ENCODE measurements at regions not wholly inside any gene's neighbourhood (a gene's known extent, or its start where the extent isn't known, plus 50 kb on each side); places are given as distances from the start of the nearest gene placed in this dataset.
A peak's percentile ranks its signal among the peaks of the same experiment; 100 is the strongest.

DNA sequence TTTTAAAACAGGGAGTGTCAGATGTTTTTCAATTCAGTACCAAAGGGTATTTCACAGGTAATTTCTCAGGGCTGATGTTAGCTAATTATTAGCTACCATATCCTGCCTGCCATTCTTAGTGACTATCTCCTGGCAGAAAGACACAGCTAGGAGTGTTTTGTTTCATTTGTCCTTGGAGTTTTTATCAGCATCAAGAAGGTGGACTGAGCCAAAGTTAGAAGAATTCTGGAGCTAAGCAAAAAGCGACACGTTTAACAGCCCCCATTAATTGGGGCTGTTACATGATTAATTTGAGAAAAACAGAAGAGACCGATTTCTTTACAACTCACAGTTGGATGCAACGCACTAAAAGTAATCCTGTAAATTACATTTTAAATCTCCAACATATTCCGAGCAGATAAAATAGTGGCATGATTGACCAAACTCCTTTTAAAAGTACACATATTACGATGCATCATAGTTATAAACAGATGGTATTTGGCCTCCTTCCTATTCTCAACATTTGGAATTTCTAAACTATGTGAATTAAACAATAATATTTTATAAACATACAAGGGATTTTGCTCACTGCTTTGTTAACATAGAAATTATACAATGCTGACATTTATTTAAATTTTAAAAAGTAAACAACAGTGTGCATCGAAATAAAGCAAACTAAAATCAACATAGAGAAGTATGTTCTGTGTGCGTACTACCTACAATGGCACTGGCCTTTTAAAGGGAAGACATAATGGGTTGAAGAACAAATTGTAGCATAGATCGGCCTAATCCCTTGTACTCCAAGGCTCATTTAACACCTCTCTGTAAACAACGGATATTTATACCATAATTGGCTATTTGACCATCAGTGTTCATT lies 585.1 kb downstream of the ZEB2 start:
- FAIRE-seq (no peak), ATAC-seq (peak; percentile 69 to 84 (median 80)), DNase-seq (peak in 1 of 6 donors; percentile 11)
- peaks cover 0 to 23% (median 19%) of the 10 kb centered on the region in 3 donors for H3K4me1 ChIP-seq
- no peaks in the 10 kb centered on the region for H3K9me3 ChIP-seq
- WGBS, 2 donors, result 20% methylated on average over 10 of the region's 10 CpGs
- TF ChIP-seq, protein P1, sequence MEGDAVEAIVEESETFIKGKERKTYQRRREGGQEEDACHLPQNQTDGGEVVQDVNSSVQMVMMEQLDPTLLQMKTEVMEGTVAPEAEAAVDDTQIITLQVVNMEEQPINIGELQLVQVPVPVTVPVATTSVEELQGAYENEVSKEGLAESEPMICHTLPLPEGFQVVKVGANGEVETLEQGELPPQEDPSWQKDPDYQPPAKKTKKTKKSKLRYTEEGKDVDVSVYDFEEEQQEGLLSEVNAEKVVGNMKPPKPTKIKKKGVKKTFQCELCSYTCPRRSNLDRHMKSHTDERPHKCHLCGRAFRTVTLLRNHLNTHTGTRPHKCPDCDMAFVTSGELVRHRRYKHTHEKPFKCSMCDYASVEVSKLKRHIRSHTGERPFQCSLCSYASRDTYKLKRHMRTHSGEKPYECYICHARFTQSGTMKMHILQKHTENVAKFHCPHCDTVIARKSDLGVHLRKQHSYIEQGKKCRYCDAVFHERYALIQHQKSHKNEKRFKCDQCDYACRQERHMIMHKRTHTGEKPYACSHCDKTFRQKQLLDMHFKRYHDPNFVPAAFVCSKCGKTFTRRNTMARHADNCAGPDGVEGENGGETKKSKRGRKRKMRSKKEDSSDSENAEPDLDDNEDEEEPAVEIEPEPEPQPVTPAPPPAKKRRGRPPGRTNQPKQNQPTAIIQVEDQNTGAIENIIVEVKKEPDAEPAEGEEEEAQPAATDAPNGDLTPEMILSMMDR (IDR thresholded peaks at IDR 0.05), result no peak
- H3K36me3 ChIP-seq, result no peaks in the 10 kb centered on the region
- peak overlapping the region in 1 of 4 donors; percentile 0 for H3K4me3 ChIP-seq
- no peaks in the 10 kb centered on the region for H3K27me3 ChIP-seq
- peak overlapping the region in 2 of 4 donors; percentile 20 to 70 for H3K27ac ChIP-seq
- intact Hi-C loops (cut with DNase I), result no loop called here

DNA sequence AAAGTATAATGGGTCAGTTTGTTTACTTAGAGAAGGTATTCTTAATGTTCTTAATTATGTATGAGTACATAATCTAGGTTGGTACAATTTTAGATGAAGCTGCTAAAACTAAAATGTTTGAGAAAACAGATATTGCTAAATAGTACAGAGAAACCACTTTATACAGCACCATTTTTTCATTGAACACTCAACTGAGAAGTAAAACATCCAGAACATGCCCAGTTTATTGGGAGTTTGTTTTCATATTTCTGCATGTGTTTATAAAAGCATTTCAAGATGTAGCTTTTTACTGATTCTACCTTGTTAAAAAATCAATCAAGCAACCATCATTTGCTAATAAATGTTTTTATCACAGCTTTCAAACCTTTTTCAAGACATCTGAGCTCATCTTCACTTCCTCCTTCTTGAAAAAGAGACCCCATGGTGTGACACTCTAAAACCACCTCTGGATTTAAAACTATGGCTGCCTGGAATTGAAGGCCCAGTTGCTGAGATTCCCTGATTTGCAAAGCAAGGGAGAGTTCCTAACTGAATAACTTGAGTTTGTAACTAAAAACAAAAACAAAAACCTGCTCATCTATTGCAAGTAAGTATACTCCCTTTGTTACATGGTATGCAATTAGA lies 585.9 kb downstream of the ZEB2 start:
- DNase-seq (no peak), FAIRE-seq (no peak), ATAC-seq (no peak)
- Histone ChIP-seq H3K36me3 (no peaks in the 10 kb centered on the region), H3K27ac (peak overlapping the region in 2 of 4 donors; percentile 20 to 70), H3K27me3 (no peaks in the 10 kb centered on the region), H3K4me1 (peaks cover 0 to 23% (median 19%) of the 10 kb centered on the region in 3 donors), H3K4me3 (no peak overlapping the region), H3K9me3 (no peaks in the 10 kb centered on the region)
- TF ChIP-seq, protein P1 (IDR thresholded peaks at IDR 0.05), result no peak
- intact Hi-C loops (cut with DNase I), result no loop called here

DNA sequence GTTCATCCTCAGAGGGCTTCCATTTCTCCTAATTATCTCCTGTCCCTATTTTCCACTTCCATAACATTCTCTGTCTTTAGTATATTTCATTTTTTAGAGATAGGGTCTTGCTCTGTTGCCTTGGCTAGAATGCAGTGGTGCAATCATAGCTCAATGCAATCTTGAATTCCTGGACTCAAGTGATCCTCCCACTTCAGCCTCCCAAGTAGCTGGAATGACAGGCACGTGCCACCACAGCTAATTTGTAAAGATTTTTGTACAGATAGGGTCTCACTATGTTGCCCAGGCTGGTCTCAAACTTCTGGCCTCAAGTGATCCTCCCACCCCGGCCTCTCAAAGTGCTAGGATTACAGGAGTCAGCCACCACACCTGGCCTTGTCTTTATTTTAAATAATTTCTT lies 589.0 kb downstream of the ZEB2 start:
- no peak overlapping the region for H3K27ac ChIP-seq
- 89 to 91% methylated on average over 2 of the region's 2 CpGs for WGBS, 2 donors
- peaks cover 0 to 18% (median 16%) of the 10 kb centered on the region in 3 donors for H3K4me1 ChIP-seq
- H3K4me3 ChIP-seq, result no peak overlapping the region
- no peaks in the 10 kb centered on the region for H3K36me3 ChIP-seq
- no peaks in the 10 kb centered on the region for H3K27me3 ChIP-seq
- ATAC-seq, result no peak
- intact Hi-C loops (cut with DNase I), result no loop called here
- H3K9me3 ChIP-seq, result no peaks in the 10 kb centered on the region
- no peak for DNase-seq
- no peak for FAIRE-seq
- TF ChIP-seq, protein P1 (IDR thresholded peaks at IDR 0.05), result no peak

DNA sequence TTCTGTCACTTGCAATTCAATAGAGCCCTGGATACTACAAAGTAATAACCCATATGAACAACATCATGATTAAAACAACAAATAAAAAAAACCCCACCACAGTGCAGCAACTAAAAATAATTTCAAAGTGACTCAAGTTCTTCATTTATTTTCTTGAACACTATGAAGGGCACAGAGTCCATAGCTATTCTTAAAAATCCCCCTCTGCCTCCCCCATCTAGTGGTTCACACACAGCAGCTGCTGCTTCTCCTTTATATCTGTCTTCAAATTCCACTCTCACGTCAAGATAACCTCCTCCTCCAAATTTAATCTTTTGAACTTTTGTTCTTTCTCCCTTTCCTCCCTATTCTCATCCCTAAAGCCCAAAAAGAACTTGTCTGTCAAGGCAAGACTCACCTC lies 591.3 kb downstream of the ZEB2 start:
- TF ChIP-seq, protein P1 (IDR thresholded peaks at IDR 0.05), result no peak
- H3K27ac ChIP-seq, result no peak overlapping the region
- FAIRE-seq (no peak), ATAC-seq (no peak), DNase-seq (no peak)
- intact Hi-C loops (cut with DNase I), result no loop called here
- H3K27me3 ChIP-seq, result no peaks in the 10 kb centered on the region
- no peaks in the 10 kb centered on the region for H3K4me1 ChIP-seq
- WGBS, 2 donors, result 37 to 44% methylated on average over 1 of the region's 1 CpG
- H3K4me3 ChIP-seq, result no peak overlapping the region
- H3K36me3 ChIP-seq, result no peaks in the 10 kb centered on the region
- no peaks in the 10 kb centered on the region for H3K9me3 ChIP-seq

DNA sequence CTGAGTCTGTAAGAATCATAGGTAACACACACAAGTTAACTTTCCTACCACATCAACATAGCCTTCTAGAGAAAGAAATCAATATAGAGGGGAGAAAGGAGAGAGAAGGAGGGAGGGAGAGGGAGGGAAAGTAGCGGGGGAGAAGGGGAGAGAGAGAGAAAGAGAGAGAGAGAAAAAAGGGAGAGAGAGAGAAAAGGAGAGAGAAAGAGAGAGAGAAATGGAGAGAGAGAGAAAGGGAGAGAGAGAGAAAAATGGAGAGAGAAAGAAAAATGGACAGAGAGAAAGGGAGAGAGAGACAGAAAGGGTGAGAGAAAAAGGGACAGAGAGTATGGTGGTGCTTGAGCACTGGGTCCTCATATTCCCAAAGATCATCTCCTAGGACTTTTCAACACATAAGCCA lies 591.7 kb downstream of the ZEB2 start:
- DNase-seq, result no peak
- no peaks in the 10 kb centered on the region for H3K9me3 ChIP-seq
- no peak for FAIRE-seq
- no peak overlapping the region for H3K27ac ChIP-seq
- 92 to 100% methylated on average over 1 of the region's 1 CpG for WGBS, 2 donors
- H3K36me3 ChIP-seq, result no peaks in the 10 kb centered on the region
- no peak overlapping the region for H3K4me3 ChIP-seq
- TF ChIP-seq, protein P1 (IDR thresholded peaks at IDR 0.05), result no peak
- ATAC-seq, result no peak
- no peaks in the 10 kb centered on the region for H3K27me3 ChIP-seq
- intact Hi-C loops (cut with DNase I), result no loop called here
- H3K4me1 ChIP-seq, result no peaks in the 10 kb centered on the region

Measured in pancreas (tissue), 10 donors.